ENCODE measurements at regions not wholly inside any gene's neighbourhood (a gene's known extent, or its start where the extent isn't known, plus 50 kb on each side); places are given as distances from the start of the nearest gene placed in this dataset.
"Not testable (repeated sequence)": the region's sequence is repeated elsewhere in the genome, so short reads cannot be mapped to it uniquely, and the experiment has no call there.

- no peak for DNase-seq
These were observed 161.0 kb downstream of the TRIB2 start for GRCh38 chr2:12877761-12878160.

GRCh38 chr2:12879649-12880048 is 162.9 kb downstream of the TRIB2 start:
- DNase-seq, result no peak

- DNase-seq, result no peak
These were observed 165.2 kb downstream of the TRIB2 start for GRCh38 chr2:12881952-12882351.

GRCh38 chr2:12882393-12882792 is 165.7 kb downstream of the TRIB2 start:
- no peak for DNase-seq

- peak in 1 of 3 donors; percentile 9 for DNase-seq
These were observed 167.2 kb downstream of the TRIB2 start for GRCh38 chr2:12883906-12884305.

GRCh38 chr2:12884713-12885282 is 168.1 kb downstream of the TRIB2 start:
- peak; percentile 6 to 86 (median 37) for DNase-seq

GRCh38 chr2:12890066-12890465 is 173.3 kb downstream of the TRIB2 start:
- peak in 1 of 3 donors; percentile 8 for DNase-seq

- no peak for DNase-seq
These were observed 173.8 kb downstream of the TRIB2 start for GRCh38 chr2:12890481-12890991.

- no peak for DNase-seq
These were observed 178.3 kb downstream of the TRIB2 start for GRCh38 chr2:12895017-12895416.

GRCh38 chr2:12896318-12896982 is 179.7 kb downstream of the TRIB2 start:
- no peak for DNase-seq

- DNase-seq, result no peak
These were observed 180.4 kb downstream of the TRIB2 start for GRCh38 chr2:12897181-12897580.

- DNase-seq, result no peak
These were observed 186.5 kb downstream of the TRIB2 start for GRCh38 chr2:12903272-12903671.

- no peak for DNase-seq
These were observed 193.7 kb downstream of the TRIB2 start for GRCh38 chr2:12910431-12910830.

- DNase-seq, result peak in 2 of 3 donors; percentile 17 to 40
These were observed 199.1 kb downstream of the TRIB2 start for GRCh38 chr2:12915787-12916186.

GRCh38 chr2:12918138-12918834 is 201.6 kb downstream of the TRIB2 start:
- DNase-seq, result no peak

- peak; percentile 79 to 91 (median 80) for DNase-seq
These were observed 202.2 kb downstream of the TRIB2 start for GRCh38 chr2:12918835-12919445.

GRCh38 chr2:12921321-12921720 is 204.6 kb downstream of the TRIB2 start:
- DNase-seq, result peak in 1 of 3 donors; percentile 37

- peak in 1 of 3 donors; percentile 30 for DNase-seq
These were observed 207.3 kb downstream of the TRIB2 start for GRCh38 chr2:12923907-12924610.

- not testable (repeated sequence) for DNase-seq
These were observed 209.9 kb downstream of the TRIB2 start for GRCh38 chr2:12926641-12927040.

- DNase-seq, result peak in 1 of 3 donors; percentile 64
These were observed 211.6 kb downstream of the TRIB2 start for GRCh38 chr2:12928197-12928774.

GRCh38 chr2:12928775-12929401 is 212.2 kb downstream of the TRIB2 start:
- peak in 1 of 3 donors; percentile 51 for DNase-seq

Measured in muscle of back (tissue), 3 donors.